ENCODE measurements at regions not wholly inside any gene's neighbourhood (a gene's known extent, or its start where the extent isn't known, plus 50 kb on each side); places are given as distances from the start of the nearest gene placed in this dataset.

DNA sequence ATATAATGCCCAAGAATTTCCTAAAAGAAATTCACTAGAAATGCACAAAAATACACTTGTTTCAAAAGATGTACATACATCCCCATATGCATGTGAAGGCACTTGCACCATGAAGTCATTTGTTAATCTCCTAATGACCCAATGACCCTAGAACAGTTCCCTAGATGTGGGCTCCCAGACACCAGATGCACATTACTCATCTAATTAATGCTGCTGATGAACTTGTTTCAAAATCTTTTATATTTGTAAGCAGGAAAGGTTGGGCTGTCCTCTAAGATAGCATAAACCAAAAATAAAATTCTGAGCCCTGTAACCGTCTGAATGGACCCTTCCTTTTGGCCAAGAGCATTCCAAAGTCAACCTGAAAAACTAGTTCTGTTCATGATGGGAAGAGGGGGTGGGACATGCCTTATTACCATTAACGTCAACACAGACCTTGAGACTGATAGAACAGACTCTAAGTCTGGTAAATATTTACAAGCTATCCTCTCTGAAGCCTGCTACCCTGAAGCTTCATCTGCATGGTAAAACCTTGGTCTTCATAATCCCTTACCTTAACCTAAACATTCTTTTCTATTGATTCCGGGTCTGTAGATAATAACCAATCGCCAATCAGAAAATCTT, 91.0 kb upstream of the DAPK1 start:
- TF ChIP-seq EZH2phosphoT487 (IDR thresholded peaks at IDR 0.05; ENCODE audit: insufficient read depth, low read depth) = no peak
- no peak for TF ChIP-seq EZH2 (IDR thresholded peaks at IDR 0.05; ENCODE audit: insufficient read depth, poor library complexity, severe bottlenecking)
